ENCODE measurements at regions not wholly inside any gene's neighbourhood (a gene's known extent, or its start where the extent isn't known, plus 50 kb on each side); places are given as distances from the start of the nearest gene placed in this dataset.

DNA sequence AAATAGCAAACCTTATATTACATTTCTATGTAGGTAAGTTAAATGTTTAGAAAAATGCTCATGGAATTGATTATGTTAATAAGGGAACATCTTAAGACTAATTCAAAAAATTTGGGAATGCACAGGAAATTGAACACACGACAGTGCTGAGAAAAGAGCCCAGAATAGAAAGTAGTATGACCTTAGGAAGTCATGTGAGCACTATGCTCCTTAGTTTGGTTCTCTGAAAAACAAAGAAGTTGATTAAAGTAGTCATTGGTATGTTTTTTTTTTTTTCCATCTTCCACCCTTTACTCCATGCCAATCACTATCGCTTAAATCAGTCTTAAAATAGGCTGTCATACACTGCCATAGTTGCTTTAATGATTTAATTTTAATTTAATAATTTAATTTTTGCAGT, 242.9 kb downstream of the ANKRD7 start:
- WGBS: 83% methylated on average over 2 of the region's 2 CpGs
- Histone ChIP-seq H3K9me3 (no peaks in the 10 kb centered on the region), H3K27me3 (replicated peaks; ENCODE audit: insufficient read depth) (no peaks in the 10 kb centered on the region), H3K27ac (no peak overlapping the region), H3K4me3 (no peak overlapping the region), H3K4me1 (replicated peaks) (no peaks in the 10 kb centered on the region), H3K36me3 (no peaks in the 10 kb centered on the region)
- intact Hi-C loops (cut with DNase I): no loop called here
- no peak for DNase-seq (ENCODE audit: low spot score)
- TF ChIP-seq POLR2AphosphoS5 (IDR thresholded peaks at IDR 0.05) (no peak), CTCF (IDR thresholded peaks at IDR 0.05) (no peak), POLR2A (IDR thresholded peaks at IDR 0.05) (no peak)

DNA sequence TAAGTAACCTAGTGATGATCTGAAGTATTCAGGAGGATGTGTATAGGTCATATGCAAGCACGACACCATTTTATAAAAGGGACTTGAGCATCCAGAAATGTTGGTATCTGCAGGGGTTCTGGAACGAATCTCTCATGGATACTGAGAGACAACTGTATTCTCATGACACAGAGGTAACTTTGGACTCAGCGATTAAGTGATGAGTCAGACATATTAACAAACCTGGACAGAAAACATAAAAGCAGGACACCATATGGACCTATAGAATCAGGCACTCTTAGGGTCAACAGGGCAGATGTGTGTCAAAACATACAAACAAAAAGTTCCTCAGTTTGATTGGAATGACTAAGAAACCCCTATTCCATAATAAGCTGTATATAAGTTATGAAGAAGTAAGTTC, 248.1 kb downstream of the ANKRD7 start:
- Histone ChIP-seq H3K27me3 (replicated peaks; ENCODE audit: insufficient read depth) (no peaks in the 10 kb centered on the region), H3K4me3 (no peak overlapping the region), H3K36me3 (no peaks in the 10 kb centered on the region), H3K4me1 (replicated peaks) (no peaks in the 10 kb centered on the region), H3K9me3 (no peaks in the 10 kb centered on the region), H3K27ac (no peak overlapping the region)
- no peak for DNase-seq (ENCODE audit: low spot score)
- WGBS: 93% methylated on average over 3 of the region's 3 CpGs
- intact Hi-C loops (cut with DNase I): no loop called here
- TF ChIP-seq POLR2AphosphoS5 (IDR thresholded peaks at IDR 0.05) (no peak), CTCF (IDR thresholded peaks at IDR 0.05) (no peak), POLR2A (IDR thresholded peaks at IDR 0.05) (no peak)

DNA sequence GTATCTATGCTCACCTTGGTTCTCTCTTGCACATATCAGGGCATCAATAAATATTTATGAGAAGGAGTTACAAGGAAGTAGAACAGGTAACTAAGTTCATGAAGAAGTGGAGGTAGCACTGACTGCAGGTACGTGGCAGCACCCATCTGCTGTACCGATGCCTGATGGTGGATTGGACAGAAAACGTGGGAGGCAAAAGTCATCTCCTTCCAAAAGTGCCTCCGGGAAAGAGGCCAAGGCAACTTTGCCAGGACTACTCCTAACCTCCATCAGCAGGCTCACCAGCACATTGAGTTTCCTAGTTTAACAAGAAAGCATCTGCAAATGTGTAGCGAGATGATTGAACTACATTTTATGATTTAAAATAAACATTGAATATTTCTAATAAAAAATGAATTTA, 248.8 kb downstream of the ANKRD7 start:
- DNase-seq (ENCODE audit: low spot score): no peak
- 79% methylated on average over 5 of the region's 5 CpGs for WGBS
- no peak for TF ChIP-seq POLR2AphosphoS5 (IDR thresholded peaks at IDR 0.05)
- TF ChIP-seq CTCF (IDR thresholded peaks at IDR 0.05): no peak
- TF ChIP-seq POLR2A (IDR thresholded peaks at IDR 0.05): no peak
- Histone ChIP-seq H3K27ac (no peak overlapping the region), H3K36me3 (no peaks in the 10 kb centered on the region), H3K4me3 (no peak overlapping the region), H3K27me3 (replicated peaks; ENCODE audit: insufficient read depth) (no peaks in the 10 kb centered on the region), H3K9me3 (no peaks in the 10 kb centered on the region), H3K4me1 (replicated peaks) (no peaks in the 10 kb centered on the region)
- intact Hi-C loops (cut with DNase I): no loop called here

DNA sequence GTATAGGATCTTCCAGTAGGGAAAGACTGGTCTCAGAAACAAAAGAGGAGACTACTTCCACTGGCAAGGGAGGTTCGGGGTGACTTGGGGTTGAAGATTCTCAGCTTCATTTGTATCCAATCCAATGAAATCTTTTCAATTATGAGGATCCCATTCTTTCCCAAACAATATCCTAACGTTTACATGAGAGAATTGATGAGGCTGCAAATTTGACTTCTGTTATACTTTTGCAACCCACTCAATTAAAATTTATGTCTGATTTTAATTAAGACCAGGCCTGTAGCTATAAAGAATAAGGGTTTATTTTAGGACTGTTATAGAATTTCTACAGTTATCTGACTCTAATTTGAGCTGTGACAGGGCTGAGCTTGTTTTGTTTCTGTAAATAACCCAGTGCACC, 251.5 kb downstream of the ANKRD7 start:
- Histone ChIP-seq H3K27me3 (replicated peaks; ENCODE audit: insufficient read depth) (no peaks in the 10 kb centered on the region), H3K4me1 (replicated peaks) (no peaks in the 10 kb centered on the region), H3K27ac (no peak overlapping the region), H3K4me3 (no peak overlapping the region), H3K36me3 (no peaks in the 10 kb centered on the region), H3K9me3 (no peaks in the 10 kb centered on the region)
- DNase-seq (ENCODE audit: low spot score): no peak
- intact Hi-C loops (cut with DNase I): no loop called here
- WGBS: 64% methylated on average over 2 of the region's 2 CpGs
- no peak for TF ChIP-seq CTCF (IDR thresholded peaks at IDR 0.05)
- TF ChIP-seq POLR2A (IDR thresholded peaks at IDR 0.05): no peak
- TF ChIP-seq POLR2AphosphoS5 (IDR thresholded peaks at IDR 0.05): no peak

DNA sequence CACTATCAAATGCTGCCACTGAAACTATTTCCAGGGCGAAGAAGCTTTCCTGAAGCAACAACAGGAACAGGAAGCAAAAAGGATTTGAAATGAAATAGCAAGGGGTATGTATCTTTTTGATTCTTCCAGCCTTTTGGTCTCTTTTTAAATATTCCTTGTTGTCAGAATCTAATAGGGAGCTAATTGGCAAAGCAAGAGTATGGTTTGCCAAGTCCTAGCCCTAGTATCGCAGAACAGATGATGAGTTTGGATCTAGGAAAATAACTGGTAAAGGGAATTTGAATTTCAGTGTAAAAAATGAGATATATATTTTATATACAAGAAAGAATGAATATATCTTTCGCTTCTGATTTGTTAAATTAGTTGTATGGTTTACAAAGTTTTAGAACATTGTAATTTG, 252.5 kb downstream of the ANKRD7 start:
- Histone ChIP-seq H3K9me3 (no peaks in the 10 kb centered on the region), H3K36me3 (no peaks in the 10 kb centered on the region), H3K27me3 (replicated peaks; ENCODE audit: insufficient read depth) (no peaks in the 10 kb centered on the region), H3K27ac (no peak overlapping the region), H3K4me1 (replicated peaks) (no peaks in the 10 kb centered on the region), H3K4me3 (no peak overlapping the region)
- DNase-seq (ENCODE audit: low spot score): no peak
- intact Hi-C loops (cut with DNase I): no loop called here
- TF ChIP-seq CTCF (IDR thresholded peaks at IDR 0.05) (no peak), POLR2AphosphoS5 (IDR thresholded peaks at IDR 0.05) (no peak), POLR2A (IDR thresholded peaks at IDR 0.05) (no peak)
- WGBS: 94% methylated on average over 3 of the region's 3 CpGs
